K562 (cell line): ENCODE measurements at regions not wholly inside any gene's neighbourhood (a gene's known extent, or its start where the extent isn't known, plus 50 kb on each side); places are given as distances from the start of the nearest gene placed in this dataset.

Experiments
- ATAC-seq: fragments of 200-7000 bp; cut with Tn5 transposase; 3 replicates; pipeline ENCODE4 v1.9.1; 2020; ENCODE audit warnings: moderate library complexity
- BruUV-seq: library from RNA; stranded (reverse); fragments of 400-500 nt; replicated peaks from 2 replicates; lab custom pipeline; 2021; lab: Mats Ljungman, UMichigan
- CTCF ChIA-PET: fragments of 300-600 bp; formaldehyde crosslinking; extraction: SDS; loops from one replicate; lab custom pipeline; 2021; ENCODE audit warnings: low intra/inter-chr PET ratio; lab: Yijun Ruan, JAX
- POLR2A ChIA-PET: fragments of 300-600, 350-650 bp; sonication (Branson Sonifier 250); formaldehyde crosslinking; extraction: SDS; loops from one replicate; lab custom pipeline; 2021; ENCODE audit warnings: antibody characterized with exemption, inconsistent platforms; lab: Yijun Ruan, JAX
- DNase-seq, 4 experiments: peaks; one replicate each; pipeline versions ENCODE4 v3.0.0 to v3.0.0-alpha.2; 2011 to 2018; ENCODE audit warnings: low spot score in 3 of 4, mixed read lengths in 3 of 4; ENCODE audit errors: extremely low read depth in 1 of 4
- FAIRE-seq: peaks from 2 replicates; lab custom pipeline; 2011; peaks lifted over from hg19 to GRCh38; lab: Jason Lieb, UNC
- H2AFZ ChIP-seq: 2 replicates; pipeline ENCODE4 v1.6.0; 2011; ENCODE audit warnings: low read depth, low read length, control low read depth, inconsistent platforms
- H3K27ac ChIP-seq: fragments of 200-600 bp; 3 replicates; pipeline ENCODE4 v1.8.0; 2011; ENCODE audit warnings: low read depth, mild to moderate bottlenecking, control low read depth, inconsistent platforms, low read length, moderate library complexity, mixed read lengths; ENCODE audit errors: extremely low read depth
- H3K27me3 ChIP-seq, 2 experiments: fragments of 300-600 bp in 1 of 2; 2 replicates in 1 of 2; 3 replicates in 1 of 2; pipeline versions ENCODE4 v1.6.0 to v1.8.0; 2011; ENCODE audit warnings: inconsistent platforms in 2 of 2, low read length in 2 of 2, mild to moderate bottlenecking in 1 of 2, mixed read lengths in 1 of 2, moderate library complexity in 1 of 2; ENCODE audit not compliant: control insufficient read depth in 2 of 2, insufficient read depth in 2 of 2
- H3K36me3 ChIP-seq: fragments of 300-600 bp; 3 replicates; pipeline ENCODE4 v1.8.0; 2011; ENCODE audit warnings: mild to moderate bottlenecking, low read length, inconsistent platforms; ENCODE audit not compliant: control insufficient read depth, insufficient read depth
- H3K4me1 ChIP-seq, 2 experiments: fragments of 200-600 bp in 1 of 2; replicated peaks in 1 of 2; 2 replicates in 1 of 2; 3 replicates in 1 of 2; pipeline versions ENCODE4 v1.5.1 to v1.8.0; 2011; ENCODE audit warnings: inconsistent platforms in 2 of 2, low read length in 2 of 2, mild to moderate bottlenecking in 1 of 2, mixed read lengths in 1 of 2, moderate library complexity in 1 of 2; ENCODE audit not compliant: control insufficient read depth in 2 of 2, insufficient read depth in 2 of 2
- H3K4me2 ChIP-seq: 2 replicates; pipeline ENCODE4 v1.6.1; 2011; ENCODE audit warnings: low read length, control low read depth, inconsistent platforms, mixed read lengths; ENCODE audit not compliant: insufficient read depth
- H3K4me3 ChIP-seq: fragments of 200-600 bp; sonication (generic), shearing (Covaris generic); 2 replicates; pipeline ENCODE4 v1.5.1; 2016; ENCODE audit warnings: control low read depth, inconsistent platforms
- H3K79me2 ChIP-seq: fragments of 200-600 bp; 3 replicates; pipeline ENCODE4 v1.8.0; 2011; ENCODE audit warnings: low read length, inconsistent platforms; ENCODE audit not compliant: control insufficient read depth, insufficient read depth
- H3K9ac ChIP-seq, 2 experiments: 2 replicates each; pipeline versions ENCODE4 v1.6.0 to v1.6.1; 2011; ENCODE audit warnings: low read depth in 2 of 2, low read length in 2 of 2, control low read depth in 1 of 2, inconsistent platforms in 1 of 2, mild to moderate bottlenecking in 1 of 2, mixed read lengths in 1 of 2; ENCODE audit not compliant: insufficient read depth in 1 of 2
- H3K9me1 ChIP-seq: one replicate; pipeline ENCODE4 v1.6.0; 2011; ENCODE audit warnings: inconsistent platforms, mild to moderate bottlenecking, low read length, moderate library complexity; ENCODE audit not compliant: control insufficient read depth, insufficient read depth
- H3K9me3 ChIP-seq: replicated peaks from 2 replicates; pipeline ENCODE4 v1.5.1; 2011; ENCODE audit warnings: low read depth, low read length, inconsistent platforms; ENCODE audit not compliant: control insufficient read depth, insufficient read depth
- H4K20me1 ChIP-seq: replicated peaks from 2 replicates; pipeline ENCODE4 v1.6.1; 2011; ENCODE audit warnings: low read length, inconsistent platforms, mixed read lengths; ENCODE audit not compliant: control insufficient read depth, insufficient read depth
- DACH1 ChIP-seq: fragments of 450-650 bp; IDR thresholded peaks from 2 replicates; pipeline ENCODE4 v1.6.1; 2018; ENCODE audit not compliant: partially characterized antibody
- KDM2B ChIP-seq: fragments of 250-450 bp; sonication (Bioruptor Pico); IDR thresholded peaks from 2 replicates; pipeline ENCODE4 v1.8.0; 2021; ENCODE audit warnings: mild to moderate bottlenecking, moderate library complexity
- PHTF2 ChIP-seq: fragments of 250-450 bp; sonication (Bioruptor Pico); IDR thresholded peaks from 2 replicates; pipeline ENCODE4 v1.5.0; 2021; ENCODE audit warnings: mild to moderate bottlenecking
- RBM22 ChIP-seq: fragments of 200-400 bp; formaldehyde crosslinking; IDR thresholded peaks from 2 replicates; pipeline ENCODE4 v1.6.1; 2018; ENCODE audit warnings: low read length, low read depth; ENCODE audit not compliant: poor library complexity, severe bottlenecking
- RCOR1 ChIP-seq, 2 experiments: IDR thresholded peaks; 2 replicates each; pipeline ENCODE4 v1.6.1; 2012; ENCODE audit warnings: low read depth in 2 of 2, low read length in 2 of 2, borderline replicate concordance in 1 of 2, improper control_type of control experiment in 1 of 2
- TCF7L2 ChIP-seq: fragments of 150-350 bp; IDR thresholded peaks from 2 replicates; pipeline ENCODE4 v1.6.1; 2016; ENCODE audit warnings: low read depth, mild to moderate bottlenecking, low read length, moderate library complexity
- XRCC4 ChIP-seq: IDR thresholded peaks from one replicate; pipeline ENCODE4 v1.6.1; 2011; ENCODE audit not compliant: insufficient read depth, insufficient read length; ENCODE audit errors: extremely low read depth
- ZNF197 ChIP-seq: fragments of 200-800 bp; sonication (Bioruptor generic); IDR thresholded peaks from 2 replicates; pipeline ENCODE4 v1.6.1; 2016; ENCODE audit warnings: low read depth, missing genetic modification characterization, missing compliant biosample characterization
- WGBS: fragments of 100-300 bp; shearing (Covaris generic); methylation state at CpG from one replicate; pipeline ENCODE4 v1.1.6; 2016; ENCODE audit warnings: low coverage, mixed read lengths; ENCODE audit not compliant: insufficient coverage; ENCODE audit errors: missing lambda C conversion rate; 5-methylcytosine and 5-hydroxymethylcytosine counted together
- in situ Hi-C: fragments of 300-500 bp; cut with MboI; formaldehyde crosslinking; loops from 4 replicates; pipeline ENCODE4 v1.15.0; 2018; ENCODE audit warnings: inconsistent platforms, mixed read lengths
- intact Hi-C: fragments of 100-400 bp; cut with micrococcal nuclease; formaldehyde crosslinking; loops from 2 replicates; pipeline ENCODE4 v1.14.2; 2022
- TF ChIP-seq, protein P1 (sequence below), 2 experiments: fragments of 450-650 bp; formaldehyde crosslinking in 1 of 2; IDR thresholded peaks; 2 replicates each; pipeline versions ENCODE4 v1.4.0 to v1.6.1; 2014 to 2020; ENCODE audit warnings: mild to moderate bottlenecking in 2 of 2, borderline replicate concordance in 1 of 2, low read depth in 1 of 2

DNA sequence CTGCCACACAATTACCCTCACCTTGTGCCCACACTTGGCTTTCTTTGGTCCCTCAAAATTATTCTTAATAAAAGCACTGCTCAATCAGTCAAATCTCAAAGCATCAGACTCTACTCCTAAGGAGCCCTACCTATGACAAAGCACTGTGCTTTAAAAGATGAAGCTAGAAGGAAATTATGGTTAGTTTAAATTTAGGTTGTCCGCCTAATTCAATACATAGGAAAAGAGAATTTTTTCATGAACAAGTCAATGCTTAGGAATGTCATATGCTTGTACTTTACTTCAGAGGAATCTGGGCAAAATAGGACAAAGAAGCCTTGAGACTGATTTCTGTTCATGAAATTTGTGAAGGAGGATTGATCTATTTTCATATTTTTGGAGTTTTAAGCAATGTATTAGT is 726.4 kb upstream of the CDH2 start:
- H3K4me1 ChIP-seq: no peaks in the 10 kb centered on the region
- H3K4me2 ChIP-seq: no peak overlapping the region
- FAIRE-seq (no peak), DNase-seq (no peak), ATAC-seq (no peak)
- no TSS peak for BruUV-seq
- H3K9me3 ChIP-seq: no peaks in the 10 kb centered on the region
- H3K9me1 ChIP-seq: no peaks in the 10 kb centered on the region
- in situ Hi-C loops: no loop called here
- no peaks in the 10 kb centered on the region for H3K36me3 ChIP-seq
- H2AFZ ChIP-seq: no peak overlapping the region
- no peaks in the 10 kb centered on the region for H3K27me3 ChIP-seq
- POLR2A ChIA-PET: no interaction called here
- no peak overlapping the region for H3K27ac ChIP-seq
- H3K4me3 ChIP-seq: no peak overlapping the region
- no peak overlapping the region for H3K9ac ChIP-seq
- intact Hi-C loops: loop anchor here (10.0 kb wide), 1 partner anchor 59 kb away; no protein-coding TSS in a partner anchor
- no peaks in the 10 kb centered on the region for H4K20me1 ChIP-seq
- TF ChIP-seq RBM22: no peak
- no peak for TF ChIP-seq KDM2B
- TF ChIP-seq XRCC4: no peak
- no peak for TF ChIP-seq ZNF197 (CRISPR knock-in tag)
- no peak for TF ChIP-seq TCF7L2
- TF ChIP-seq PHTF2 (CRISPR knock-in tag): no peak
- 0% methylated on average over 1 of the region's 1 CpG for WGBS
- H3K79me2 ChIP-seq: no peaks in the 10 kb centered on the region
- CTCF ChIA-PET: no interaction called here

DNA sequence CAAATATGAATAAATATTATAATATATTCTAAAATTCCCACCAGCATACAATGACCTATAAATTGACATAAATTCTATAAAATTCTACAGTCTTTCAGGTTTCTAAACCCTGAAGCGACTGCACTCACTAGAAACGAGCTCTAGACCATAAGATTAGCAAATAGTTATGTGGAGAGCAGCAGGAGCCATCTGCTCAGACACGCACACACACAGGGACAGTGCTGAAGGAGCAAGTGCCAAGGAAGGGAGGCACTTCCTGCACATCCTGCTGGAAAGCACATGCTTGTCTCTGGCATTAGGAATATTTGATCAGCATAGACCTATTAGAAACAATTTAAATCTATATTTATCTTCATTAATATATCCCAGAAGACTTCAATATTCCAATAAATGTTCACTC is 713.9 kb upstream of the CDH2 start:
- Histone ChIP-seq H3K9me3 (no peaks in the 10 kb centered on the region), H3K9ac (no peak overlapping the region), H3K4me3 (no peak overlapping the region), H3K27ac (no peak overlapping the region), H3K79me2 (no peaks in the 10 kb centered on the region), H3K9me1 (no peaks in the 10 kb centered on the region), H4K20me1 (no peaks in the 10 kb centered on the region), H3K36me3 (no peaks in the 10 kb centered on the region), H3K27me3 (no peaks in the 10 kb centered on the region), H3K4me2 (no peak overlapping the region), H2AFZ (no peak overlapping the region), H3K4me1 (no peaks in the 10 kb centered on the region)
- in situ Hi-C loops (no loop called here), intact Hi-C loops (no loop called here)
- DNase-seq: no peak
- POLR2A ChIA-PET: no interaction called here
- CTCF ChIA-PET: no interaction called here
- 0% methylated on average over 3 of the region's 3 CpGs for WGBS
- FAIRE-seq: no peak
- ATAC-seq: no peak
- BruUV-seq: no TSS peak
- TF ChIP-seq DACH1 (no peak), RCOR1 (IDR thresholded peaks at IDR 0.05; ENCODE audit: borderline replicate concordance in 1 of 2, low read depth in 2 of 2, low read length in 2 of 2) (no peak)
- TF ChIP-seq, protein P1, sequence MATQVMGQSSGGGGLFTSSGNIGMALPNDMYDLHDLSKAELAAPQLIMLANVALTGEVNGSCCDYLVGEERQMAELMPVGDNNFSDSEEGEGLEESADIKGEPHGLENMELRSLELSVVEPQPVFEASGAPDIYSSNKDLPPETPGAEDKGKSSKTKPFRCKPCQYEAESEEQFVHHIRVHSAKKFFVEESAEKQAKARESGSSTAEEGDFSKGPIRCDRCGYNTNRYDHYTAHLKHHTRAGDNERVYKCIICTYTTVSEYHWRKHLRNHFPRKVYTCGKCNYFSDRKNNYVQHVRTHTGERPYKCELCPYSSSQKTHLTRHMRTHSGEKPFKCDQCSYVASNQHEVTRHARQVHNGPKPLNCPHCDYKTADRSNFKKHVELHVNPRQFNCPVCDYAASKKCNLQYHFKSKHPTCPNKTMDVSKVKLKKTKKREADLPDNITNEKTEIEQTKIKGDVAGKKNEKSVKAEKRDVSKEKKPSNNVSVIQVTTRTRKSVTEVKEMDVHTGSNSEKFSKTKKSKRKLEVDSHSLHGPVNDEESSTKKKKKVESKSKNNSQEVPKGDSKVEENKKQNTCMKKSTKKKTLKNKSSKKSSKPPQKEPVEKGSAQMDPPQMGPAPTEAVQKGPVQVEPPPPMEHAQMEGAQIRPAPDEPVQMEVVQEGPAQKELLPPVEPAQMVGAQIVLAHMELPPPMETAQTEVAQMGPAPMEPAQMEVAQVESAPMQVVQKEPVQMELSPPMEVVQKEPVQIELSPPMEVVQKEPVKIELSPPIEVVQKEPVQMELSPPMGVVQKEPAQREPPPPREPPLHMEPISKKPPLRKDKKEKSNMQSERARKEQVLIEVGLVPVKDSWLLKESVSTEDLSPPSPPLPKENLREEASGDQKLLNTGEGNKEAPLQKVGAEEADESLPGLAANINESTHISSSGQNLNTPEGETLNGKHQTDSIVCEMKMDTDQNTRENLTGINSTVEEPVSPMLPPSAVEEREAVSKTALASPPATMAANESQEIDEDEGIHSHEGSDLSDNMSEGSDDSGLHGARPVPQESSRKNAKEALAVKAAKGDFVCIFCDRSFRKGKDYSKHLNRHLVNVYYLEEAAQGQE (IDR thresholded peaks at IDR 0.05; ENCODE audit: borderline replicate concordance): no peak
- TF ChIP-seq, protein P1 (CRISPR knock-in tag; IDR thresholded peaks at IDR 0.05; ENCODE audit: low read depth): no peak
